HEK293T (cell line): ENCODE measurements at regions not wholly inside any gene's neighbourhood (a gene's known extent, or its start where the extent isn't known, plus 50 kb on each side); places are given as distances from the start of the nearest gene placed in this dataset.

Experiments
- CTCF ChIA-PET: fragments of 350-600 bp; formaldehyde crosslinking; extraction: SDS; loops from one replicate; lab custom pipeline; 2021; ENCODE audit warnings: antibody characterized with exemption, inconsistent platforms; lab: Yijun Ruan, JAX
- POLR2A ChIA-PET: fragments of 350-600 bp; formaldehyde crosslinking; extraction: SDS; loops from one replicate; lab custom pipeline; 2020; ENCODE audit warnings: antibody characterized with exemption, inconsistent platforms; lab: Yijun Ruan, JAX
- DNase-seq: peaks from one replicate; pipeline ENCODE4 v3.0.0; 2012; ENCODE audit warnings: mixed read lengths; ENCODE audit errors: extremely low spot score
- ARNT ChIP-seq: fragments of 450-650 bp; IDR thresholded peaks from 2 replicates; pipeline ENCODE4 v1.6.1; 2017; ENCODE audit warnings: mild to moderate bottlenecking
- BHLHE40 ChIP-seq: fragments of 450-650 bp; IDR thresholded peaks from 2 replicates; pipeline ENCODE4 v1.6.1; 2016; ENCODE audit warnings: mild to moderate bottlenecking, moderate library complexity, borderline replicate concordance
- CTBP1 ChIP-seq: fragments of 450-650 bp; IDR thresholded peaks from 2 replicates; pipeline ENCODE4 v1.6.1; 2016; ENCODE audit warnings: borderline replicate concordance
- ELF4 ChIP-seq: fragments of 450-650 bp; IDR thresholded peaks from 2 replicates; pipeline ENCODE4 v1.6.1; 2017; ENCODE audit warnings: antibody characterized with exemption
- FOXA1 ChIP-seq: fragments of 450-650 bp; IDR thresholded peaks from 2 replicates; pipeline ENCODE4 v1.6.1; 2016; ENCODE audit warnings: mild to moderate bottlenecking
- FOXK2 ChIP-seq: fragments of 450-650 bp; IDR thresholded peaks from 2 replicates; pipeline ENCODE4 v1.6.1; 2016; ENCODE audit warnings: mild to moderate bottlenecking
- FOXM1 ChIP-seq: fragments of 450-650 bp; IDR thresholded peaks from 2 replicates; pipeline ENCODE4 v1.6.1; 2017; ENCODE audit warnings: mild to moderate bottlenecking, borderline replicate concordance
- HDGF ChIP-seq: fragments of 450-650 bp; IDR thresholded peaks from 2 replicates; pipeline ENCODE4 v1.6.1; 2017; ENCODE audit warnings: antibody characterized with exemption, borderline replicate concordance
- L3MBTL2 ChIP-seq: fragments of 450-650 bp; conservative IDR thresholded peaks from 2 replicates; pipeline ENCODE4 v1.6.1; 2016; ENCODE audit warnings: mild to moderate bottlenecking
- LEF1 ChIP-seq: fragments of 450-650 bp; IDR thresholded peaks from 2 replicates; pipeline ENCODE4 v1.6.1; 2017; ENCODE audit warnings: mild to moderate bottlenecking, borderline replicate concordance
- NFRKB ChIP-seq: fragments of 450-650 bp; IDR thresholded peaks from 2 replicates; pipeline ENCODE4 v1.6.1; 2016; ENCODE audit warnings: mild to moderate bottlenecking, moderate library complexity
- PKNOX1 ChIP-seq: fragments of 450-650 bp; IDR thresholded peaks from 2 replicates; pipeline ENCODE4 v1.6.1; 2016
- SP1 ChIP-seq: fragments of 450-650 bp; IDR thresholded peaks from 2 replicates; pipeline ENCODE4 v1.6.1; 2017
- SUZ12 ChIP-seq: fragments of 450-650 bp; IDR thresholded peaks from 2 replicates; pipeline ENCODE4 v1.6.1; 2016; ENCODE audit warnings: mild to moderate bottlenecking
- TARDBP ChIP-seq: fragments of 450-650 bp; IDR thresholded peaks from 2 replicates; pipeline ENCODE4 v1.6.1; 2016
- ZNF384 ChIP-seq: fragments of 450-650 bp; IDR thresholded peaks from 2 replicates; pipeline ENCODE4 v1.6.1; 2016

- ChIA-PET POLR2A (no interaction called here), CTCF (no interaction called here)
- no peak for TF ChIP-seq HDGF
- TF ChIP-seq LEF1: no peak
- TF ChIP-seq L3MBTL2: no peak
- TF ChIP-seq FOXM1: no peak
- TF ChIP-seq PKNOX1: no peak
- TF ChIP-seq FOXK2: no peak
- TF ChIP-seq SUZ12: no peak
- no peak for TF ChIP-seq CTBP1
- TF ChIP-seq NFRKB: no peak
- no peak for TF ChIP-seq FOXA1
- no peak for TF ChIP-seq ELF4
- DNase-seq: no peak
Observed at GRCh38 chr18:61616111-61616610, 276.6 kb downstream of the RNF152 start.

- DNase-seq: no peak
- ChIA-PET CTCF (no interaction called here), POLR2A (no interaction called here)
- TF ChIP-seq ELF4: no peak
- no peak for TF ChIP-seq L3MBTL2
- TF ChIP-seq HDGF: no peak
- no peak for TF ChIP-seq SP1
- TF ChIP-seq PKNOX1: no peak
- no peak for TF ChIP-seq LEF1
- TF ChIP-seq NFRKB: no peak
- no peak for TF ChIP-seq FOXM1
- TF ChIP-seq BHLHE40: no peak
- no peak for TF ChIP-seq FOXK2
- no peak for TF ChIP-seq CTBP1
- TF ChIP-seq ARNT: no peak
- no peak for TF ChIP-seq SUZ12
- no peak for TF ChIP-seq TARDBP
- TF ChIP-seq FOXA1: no peak
- TF ChIP-seq ZNF384: no peak
Observed at GRCh38 chr18:61612517-61612916, 279.3 kb downstream of the CDH20 start.

GRCh38 chr18:61609131-61609530, 275.9 kb downstream of the CDH20 start:
- ChIA-PET CTCF (no interaction called here), POLR2A (no interaction called here)
- DNase-seq: no peak
- no peak for TF ChIP-seq ARNT
- TF ChIP-seq HDGF: no peak
- TF ChIP-seq SUZ12: no peak
- TF ChIP-seq SP1: no peak
- TF ChIP-seq FOXA1: no peak
- TF ChIP-seq ELF4: no peak
- TF ChIP-seq BHLHE40: no peak
- TF ChIP-seq CTBP1: no peak
- no peak for TF ChIP-seq ZNF384
- no peak for TF ChIP-seq TARDBP
- no peak for TF ChIP-seq FOXM1
- no peak for TF ChIP-seq FOXK2

- ChIA-PET CTCF (no interaction called here), POLR2A (no interaction called here)
- TF ChIP-seq SUZ12: no peak
- no peak for DNase-seq
Observed at GRCh38 chr18:61608316-61608715, 275.1 kb downstream of the CDH20 start.

- no peak for DNase-seq
- ChIA-PET POLR2A (no interaction called here), CTCF (no interaction called here)
- TF ChIP-seq NFRKB: no peak
- TF ChIP-seq PKNOX1: no peak
- no peak for TF ChIP-seq SUZ12
- no peak for TF ChIP-seq FOXM1
- no peak for TF ChIP-seq FOXK2
- no peak for TF ChIP-seq SP1
- TF ChIP-seq ZNF384: no peak
- no peak for TF ChIP-seq L3MBTL2
- TF ChIP-seq CTBP1: no peak
- TF ChIP-seq HDGF: no peak
- no peak for TF ChIP-seq ELF4
- TF ChIP-seq FOXA1: no peak
- TF ChIP-seq BHLHE40: no peak
- TF ChIP-seq ARNT: no peak
- no peak for TF ChIP-seq TARDBP
- TF ChIP-seq LEF1: no peak
Observed at GRCh38 chr18:61607867-61608266, 274.6 kb downstream of the CDH20 start.

GRCh38 chr18:61606759-61607158, 273.5 kb downstream of the CDH20 start:
- ChIA-PET POLR2A (no interaction called here), CTCF (no interaction called here)
- DNase-seq: no peak
- TF ChIP-seq FOXA1 (no peak), FOXK2 (no peak), HDGF (no peak), NFRKB (no peak), ZNF384 (no peak), SUZ12 (no peak), LEF1 (no peak), ELF4 (no peak), L3MBTL2 (no peak), ARNT (no peak), FOXM1 (no peak), CTBP1 (no peak), PKNOX1 (no peak)
